ENCODE measurements at regions not wholly inside any gene's neighbourhood (a gene's known extent, or its start where the extent isn't known, plus 50 kb on each side); places are given as distances from the start of the nearest gene placed in this dataset.

DNA sequence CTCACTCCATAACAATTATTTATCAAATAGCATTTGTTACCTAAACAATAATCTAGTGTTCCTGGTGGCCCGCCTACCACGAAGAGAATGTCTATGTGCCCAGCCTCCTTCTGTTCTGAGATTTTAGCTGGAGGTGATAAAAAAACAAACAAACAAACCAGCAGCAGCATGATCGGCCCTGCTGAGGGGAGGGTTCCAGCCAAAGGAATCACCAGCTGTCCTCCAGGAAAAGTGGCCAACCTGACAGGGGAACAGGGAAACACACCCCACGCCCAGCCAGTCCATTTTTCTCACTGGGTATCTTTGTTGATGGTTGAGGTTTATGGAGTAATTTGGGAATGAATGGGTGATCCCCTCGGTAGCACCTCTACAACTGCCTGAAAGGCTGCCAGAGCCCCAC is 203.0 kb upstream of the DYNLRB2 start:
- H3K4me1 Mint-ChIP-seq (ENCODE audit: low read depth) = no peaks in the 10 kb centered on the region
- H3K27ac Mint-ChIP-seq = no peak overlapping the region
- no peak overlapping the region for H3K4me3 Mint-ChIP-seq (ENCODE audit: low read depth)
- no peak for DNase-seq (ENCODE audit: low spot score)
- no peaks in the 10 kb centered on the region for H3K36me3 Mint-ChIP-seq (ENCODE audit: low read depth)
- intact Hi-C loops (cut with micrococcal nuclease) = no loop called here
- H3K27me3 Mint-ChIP-seq (ENCODE audit: low read depth) = peaks cover 3% of the 10 kb centered on the region
- no peaks in the 10 kb centered on the region for H3K9me3 Mint-ChIP-seq

GRCh38 chr16:80330803-80331202 is 210.0 kb upstream of the DYNLRB2 start:
- no peaks in the 10 kb centered on the region for H3K36me3 Mint-ChIP-seq (ENCODE audit: low read depth)
- no peak for DNase-seq (ENCODE audit: low spot score)
- H3K27me3 Mint-ChIP-seq (ENCODE audit: low read depth) = peaks cover 5% of the 10 kb centered on the region
- H3K27ac Mint-ChIP-seq = no peak overlapping the region
- H3K9me3 Mint-ChIP-seq = no peaks in the 10 kb centered on the region
- intact Hi-C loops (cut with micrococcal nuclease) = no loop called here
- H3K4me1 Mint-ChIP-seq (ENCODE audit: low read depth) = no peaks in the 10 kb centered on the region
- H3K4me3 Mint-ChIP-seq (ENCODE audit: low read depth) = no peak overlapping the region

DNA sequence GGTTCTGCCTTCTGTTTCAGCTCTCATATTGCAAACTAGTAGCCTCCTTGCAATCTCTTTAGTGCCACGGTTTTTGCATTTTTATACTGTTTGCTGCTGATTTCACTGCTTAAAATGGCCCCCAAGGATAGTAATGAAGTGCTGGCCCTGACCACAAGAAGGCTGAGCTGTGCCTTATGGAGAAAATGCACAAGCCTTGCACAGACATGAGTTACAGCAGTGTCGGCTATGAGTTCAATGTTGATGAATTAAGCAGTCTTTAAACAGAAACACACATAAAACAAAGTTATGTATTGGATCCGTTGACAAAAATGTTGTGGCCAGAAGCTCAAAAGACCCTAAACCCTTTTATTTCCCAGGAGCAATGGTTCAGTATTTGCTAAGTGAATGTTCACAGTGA is 210.6 kb upstream of the DYNLRB2 start:
- H3K4me1 Mint-ChIP-seq (ENCODE audit: low read depth) = no peaks in the 10 kb centered on the region
- no peaks in the 10 kb centered on the region for H3K36me3 Mint-ChIP-seq (ENCODE audit: low read depth)
- H3K9me3 Mint-ChIP-seq = no peaks in the 10 kb centered on the region
- intact Hi-C loops (cut with micrococcal nuclease) = no loop called here
- no peak overlapping the region for H3K4me3 Mint-ChIP-seq (ENCODE audit: low read depth)
- peaks cover 5% of the 10 kb centered on the region for H3K27me3 Mint-ChIP-seq (ENCODE audit: low read depth)
- no peak overlapping the region for H3K27ac Mint-ChIP-seq
- no peak for DNase-seq (ENCODE audit: low spot score)

GRCh38 chr16:80327740-80328139 is 213.1 kb upstream of the DYNLRB2 start:
- no peak for DNase-seq (ENCODE audit: low spot score)
- no peaks in the 10 kb centered on the region for H3K9me3 Mint-ChIP-seq
- H3K4me3 Mint-ChIP-seq (ENCODE audit: low read depth) = no peak overlapping the region

DNA sequence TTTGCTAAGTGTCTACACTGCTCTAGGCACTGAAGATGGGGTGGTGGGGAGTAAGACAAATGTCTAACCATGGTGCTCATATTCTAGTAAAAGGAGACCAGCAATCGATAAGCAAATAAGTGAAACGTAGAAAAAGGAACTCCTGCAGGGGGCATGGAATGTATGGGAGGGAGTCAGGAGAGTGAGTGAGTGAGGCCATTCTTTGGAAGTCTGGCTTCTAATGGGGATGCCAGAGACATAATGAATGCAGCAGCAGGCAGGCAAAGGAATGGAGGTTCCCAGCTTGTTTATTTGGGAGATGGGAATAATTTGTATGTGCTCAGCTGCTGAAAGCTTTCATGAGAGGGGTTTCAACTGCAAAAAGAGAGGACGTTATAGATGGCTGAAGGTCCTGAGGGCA is 216.4 kb upstream of the DYNLRB2 start:
- no peak for DNase-seq (ENCODE audit: low spot score)
- no peaks in the 10 kb centered on the region for H3K36me3 Mint-ChIP-seq (ENCODE audit: low read depth)
- no peak overlapping the region for H3K4me3 Mint-ChIP-seq (ENCODE audit: low read depth)
- H3K27me3 Mint-ChIP-seq (ENCODE audit: low read depth) = peaks cover 4% of the 10 kb centered on the region
- intact Hi-C loops (cut with micrococcal nuclease) = no loop called here
- no peak overlapping the region for H3K27ac Mint-ChIP-seq
- H3K4me1 Mint-ChIP-seq (ENCODE audit: low read depth) = no peaks in the 10 kb centered on the region
- no peaks in the 10 kb centered on the region for H3K9me3 Mint-ChIP-seq

More at GRCh38 chr16:80327740-80328139, 213.1 kb upstream of the DYNLRB2 start:
- Mint-ChIP-seq H3K36me3 (ENCODE audit: low read depth) (no peaks in the 10 kb centered on the region), H3K27me3 (ENCODE audit: low read depth) (peaks cover 5% of the 10 kb centered on the region), H3K4me1 (ENCODE audit: low read depth) (no peaks in the 10 kb centered on the region), H3K27ac (no peak overlapping the region)
- intact Hi-C loops (cut with micrococcal nuclease) = no loop called here

- H3K27me3 Mint-ChIP-seq (ENCODE audit: low read depth) = peaks cover 4% of the 10 kb centered on the region
- no peaks in the 10 kb centered on the region for H3K9me3 Mint-ChIP-seq
- no peak overlapping the region for H3K27ac Mint-ChIP-seq
- no peak overlapping the region for H3K4me3 Mint-ChIP-seq (ENCODE audit: low read depth)
- no peaks in the 10 kb centered on the region for H3K36me3 Mint-ChIP-seq (ENCODE audit: low read depth)
- intact Hi-C loops (cut with micrococcal nuclease) = no loop called here
- no peak for DNase-seq (ENCODE audit: low spot score)
- H3K4me1 Mint-ChIP-seq (ENCODE audit: low read depth) = no peaks in the 10 kb centered on the region
Observed at GRCh38 chr16:80323808-80324195, 217.0 kb upstream of the DYNLRB2 start.

DNA sequence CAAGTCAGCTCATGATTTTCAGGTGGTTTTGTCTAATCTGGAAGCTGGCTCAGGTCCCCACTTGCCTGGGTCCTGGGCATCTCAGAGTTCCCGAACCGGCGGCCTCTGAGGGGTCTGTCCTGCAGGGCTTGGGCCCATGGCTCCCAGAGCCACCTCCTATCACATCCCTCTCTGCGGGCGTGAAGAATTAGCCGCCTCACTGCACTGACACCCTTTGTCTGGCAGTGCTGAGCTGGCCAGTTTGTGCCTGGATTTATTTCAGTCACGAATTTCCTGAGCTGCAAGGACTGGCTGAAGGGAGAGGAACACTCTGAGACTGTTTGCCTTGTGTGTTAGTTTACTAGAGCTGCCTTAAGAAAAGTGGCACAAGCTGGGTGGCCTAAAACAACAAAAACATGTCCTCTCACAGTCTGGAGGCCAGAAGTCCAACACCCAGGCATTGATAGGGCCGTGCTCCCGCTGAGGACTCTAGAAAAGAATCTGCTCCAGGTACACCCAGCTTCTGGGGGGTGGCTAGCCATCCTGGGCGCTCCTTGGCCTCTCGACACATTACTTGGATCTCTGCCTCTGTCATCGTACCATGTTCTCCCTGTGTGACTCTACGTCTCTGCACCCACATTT is 217.5 kb upstream of the DYNLRB2 start:
- intact Hi-C loops (cut with micrococcal nuclease) = no loop called here
- Mint-ChIP-seq H3K4me1 (ENCODE audit: low read depth) (no peaks in the 10 kb centered on the region), H3K36me3 (ENCODE audit: low read depth) (no peaks in the 10 kb centered on the region), H3K4me3 (ENCODE audit: low read depth) (no peak overlapping the region), H3K27ac (no peak overlapping the region), H3K27me3 (ENCODE audit: low read depth) (peaks cover 4% of the 10 kb centered on the region), H3K9me3 (no peaks in the 10 kb centered on the region)
- DNase-seq (ENCODE audit: low spot score) = no peak

- intact Hi-C loops (cut with micrococcal nuclease) = no loop called here
- Mint-ChIP-seq H3K36me3 (ENCODE audit: low read depth) (no peaks in the 10 kb centered on the region), H3K4me3 (ENCODE audit: low read depth) (no peak overlapping the region), H3K27ac (no peak overlapping the region), H3K4me1 (ENCODE audit: low read depth) (no peaks in the 10 kb centered on the region), H3K27me3 (ENCODE audit: low read depth) (peaks cover 7% of the 10 kb centered on the region), H3K9me3 (no peaks in the 10 kb centered on the region)
- no peak for DNase-seq (ENCODE audit: low spot score)
Observed at GRCh38 chr16:80319181-80319580, 221.6 kb upstream of the DYNLRB2 start.

DNA sequence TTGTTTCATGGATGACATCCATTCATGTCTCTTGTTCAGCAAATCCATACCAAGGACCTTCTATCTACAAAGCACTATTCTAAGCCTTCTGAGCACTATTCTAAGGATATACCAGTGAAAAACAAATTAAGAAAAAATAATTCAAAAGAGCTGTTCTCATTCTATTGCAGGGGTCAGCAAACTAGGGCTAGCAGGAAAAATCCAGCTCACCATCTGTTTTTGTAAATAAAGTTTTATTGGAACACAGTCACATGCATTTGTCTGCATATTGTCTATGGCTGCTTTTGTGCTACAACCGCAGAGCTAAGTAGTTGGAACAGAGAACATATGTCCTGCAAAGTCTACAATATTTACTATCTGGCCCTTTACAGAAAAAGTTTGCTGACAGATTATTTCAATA is 222.7 kb upstream of the DYNLRB2 start:
- no peaks in the 10 kb centered on the region for H3K36me3 Mint-ChIP-seq (ENCODE audit: low read depth)
- H3K9me3 Mint-ChIP-seq = no peaks in the 10 kb centered on the region
- intact Hi-C loops (cut with micrococcal nuclease) = no loop called here
- H3K4me1 Mint-ChIP-seq (ENCODE audit: low read depth) = no peaks in the 10 kb centered on the region
- H3K27ac Mint-ChIP-seq = no peak overlapping the region
- H3K27me3 Mint-ChIP-seq (ENCODE audit: low read depth) = peaks cover 6% of the 10 kb centered on the region
- DNase-seq (ENCODE audit: low spot score) = no peak
- H3K4me3 Mint-ChIP-seq (ENCODE audit: low read depth) = no peak overlapping the region

- intact Hi-C loops (cut with micrococcal nuclease) = no loop called here
- Mint-ChIP-seq H3K27ac (no peak overlapping the region), H3K36me3 (ENCODE audit: low read depth) (no peaks in the 10 kb centered on the region), H3K27me3 (ENCODE audit: low read depth) (peaks cover 6% of the 10 kb centered on the region), H3K9me3 (no peaks in the 10 kb centered on the region), H3K4me3 (ENCODE audit: low read depth) (no peak overlapping the region), H3K4me1 (ENCODE audit: low read depth) (no peaks in the 10 kb centered on the region)
- DNase-seq (ENCODE audit: low spot score) = no peak
Observed at GRCh38 chr16:80317599-80318037, 223.2 kb upstream of the DYNLRB2 start.

- Mint-ChIP-seq H3K4me3 (ENCODE audit: low read depth) (no peak overlapping the region), H3K27me3 (ENCODE audit: low read depth) (peaks cover 6% of the 10 kb centered on the region), H3K4me1 (ENCODE audit: low read depth) (no peaks in the 10 kb centered on the region), H3K36me3 (ENCODE audit: low read depth) (no peaks in the 10 kb centered on the region), H3K9me3 (no peaks in the 10 kb centered on the region), H3K27ac (no peak overlapping the region)
- intact Hi-C loops (cut with micrococcal nuclease) = no loop called here
- no peak for DNase-seq (ENCODE audit: low spot score)
Observed at GRCh38 chr16:80317116-80317515, 223.7 kb upstream of the DYNLRB2 start.

DNA sequence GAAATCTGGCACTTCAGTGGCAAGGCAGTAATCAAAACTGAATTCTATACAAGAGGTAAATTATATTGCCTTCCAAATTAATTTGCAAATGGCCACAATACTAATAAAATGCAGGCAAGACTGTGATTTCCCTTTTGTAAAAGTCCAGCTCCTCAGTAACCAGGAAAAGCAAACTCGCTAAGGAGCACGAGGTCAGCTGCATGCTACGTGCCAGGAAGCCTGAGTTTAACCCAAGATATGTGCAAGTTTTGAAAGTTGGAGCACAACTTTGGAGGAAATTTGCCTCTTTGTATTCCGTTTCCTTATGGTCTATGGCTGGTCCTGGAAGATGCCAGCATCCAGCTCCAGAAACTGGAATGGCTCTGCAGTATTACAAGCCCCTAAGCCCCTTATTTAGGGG is 226.8 kb upstream of the DYNLRB2 start:
- intact Hi-C loops (cut with micrococcal nuclease) = no loop called here
- Mint-ChIP-seq H3K36me3 (ENCODE audit: low read depth) (no peaks in the 10 kb centered on the region), H3K4me3 (ENCODE audit: low read depth) (no peak overlapping the region), H3K4me1 (ENCODE audit: low read depth) (no peaks in the 10 kb centered on the region), H3K9me3 (no peaks in the 10 kb centered on the region), H3K27ac (no peak overlapping the region), H3K27me3 (ENCODE audit: low read depth) (peaks cover 5% of the 10 kb centered on the region)
- no peak for DNase-seq (ENCODE audit: low spot score)

- no peaks in the 10 kb centered on the region for H3K4me1 Mint-ChIP-seq (ENCODE audit: low read depth)
- H3K27me3 Mint-ChIP-seq (ENCODE audit: low read depth) = peaks cover 2% of the 10 kb centered on the region
- no peak overlapping the region for H3K4me3 Mint-ChIP-seq (ENCODE audit: low read depth)
- H3K36me3 Mint-ChIP-seq (ENCODE audit: low read depth) = no peaks in the 10 kb centered on the region
- no peak overlapping the region for H3K27ac Mint-ChIP-seq
- DNase-seq (ENCODE audit: low spot score) = no peak
- intact Hi-C loops (cut with micrococcal nuclease) = no loop called here
- H3K9me3 Mint-ChIP-seq = no peaks in the 10 kb centered on the region
Observed at GRCh38 chr16:80309178-80309577, 231.6 kb upstream of the DYNLRB2 start.

DNA sequence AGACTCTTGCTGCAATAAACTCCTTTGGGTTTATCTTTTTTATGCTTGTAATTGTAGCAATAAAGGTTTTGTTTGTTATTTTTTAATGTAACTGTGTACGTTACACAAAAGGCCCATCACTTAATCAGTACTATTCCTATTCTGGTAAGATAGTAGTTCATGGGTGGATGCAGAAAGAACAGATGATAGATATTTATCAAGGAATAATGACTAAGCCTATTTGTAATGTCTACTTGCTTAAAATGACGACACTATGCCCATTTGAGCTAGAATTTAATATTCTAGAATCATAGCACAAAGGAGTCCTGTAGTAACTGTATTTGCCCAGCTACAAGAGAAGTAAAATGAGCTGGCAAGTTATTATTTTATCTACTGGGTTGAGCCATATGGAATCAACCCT is 235.4 kb upstream of the DYNLRB2 start:
- Mint-ChIP-seq H3K27me3 (ENCODE audit: low read depth) (peaks cover 2% of the 10 kb centered on the region), H3K27ac (no peak overlapping the region), H3K4me3 (ENCODE audit: low read depth) (no peak overlapping the region), H3K4me1 (ENCODE audit: low read depth) (no peaks in the 10 kb centered on the region), H3K9me3 (no peaks in the 10 kb centered on the region), H3K36me3 (ENCODE audit: low read depth) (no peaks in the 10 kb centered on the region)
- intact Hi-C loops (cut with micrococcal nuclease) = no loop called here
- DNase-seq (ENCODE audit: low spot score) = no peak

Data from activated T-helper 2 cell treated with anti-CD3 and anti-CD28 coated beads, Interferon-gamma antibody, Interleukin-2, Interleukin-4, amounts not matched to agents 10 μg/mL and 5 μg/mL and 100 μg/mL, durations not matched to agents 14 hours and 24 hours and 36 hours (primary cell).